ENCODE measurements at regions not wholly inside any gene's neighbourhood (a gene's known extent, or its start where the extent isn't known, plus 50 kb on each side); places are given as distances from the start of the nearest gene placed in this dataset.

DNA sequence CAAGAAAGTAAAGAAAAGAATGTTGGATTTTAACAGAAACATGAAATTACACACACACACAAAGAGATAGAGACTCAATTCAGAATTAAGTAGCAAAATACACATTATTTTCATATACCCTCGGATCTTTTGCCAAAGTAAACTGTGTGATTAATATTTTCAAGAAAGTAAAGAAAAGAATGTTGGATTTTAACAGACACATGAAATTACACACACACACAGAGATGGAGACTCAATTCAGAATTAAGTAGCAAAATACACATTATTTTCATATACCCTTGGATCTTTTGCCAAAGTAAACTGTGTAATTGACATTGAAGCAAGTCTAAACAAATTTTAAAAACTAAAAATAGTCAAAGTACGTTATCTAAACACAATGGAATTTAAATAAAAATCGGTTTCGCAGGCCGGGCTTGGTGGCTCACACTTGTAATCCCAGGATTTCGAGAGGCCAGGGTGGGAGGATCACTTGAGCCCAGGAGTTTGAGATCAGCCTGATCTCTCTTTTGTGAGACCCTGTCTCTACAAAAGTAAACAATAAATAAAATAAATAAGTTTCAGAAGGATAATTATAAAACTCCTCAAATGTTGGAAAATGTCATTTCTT lies 337.3 kb upstream of the MAGI2 start:
- TF ChIP-seq, protein P1, sequence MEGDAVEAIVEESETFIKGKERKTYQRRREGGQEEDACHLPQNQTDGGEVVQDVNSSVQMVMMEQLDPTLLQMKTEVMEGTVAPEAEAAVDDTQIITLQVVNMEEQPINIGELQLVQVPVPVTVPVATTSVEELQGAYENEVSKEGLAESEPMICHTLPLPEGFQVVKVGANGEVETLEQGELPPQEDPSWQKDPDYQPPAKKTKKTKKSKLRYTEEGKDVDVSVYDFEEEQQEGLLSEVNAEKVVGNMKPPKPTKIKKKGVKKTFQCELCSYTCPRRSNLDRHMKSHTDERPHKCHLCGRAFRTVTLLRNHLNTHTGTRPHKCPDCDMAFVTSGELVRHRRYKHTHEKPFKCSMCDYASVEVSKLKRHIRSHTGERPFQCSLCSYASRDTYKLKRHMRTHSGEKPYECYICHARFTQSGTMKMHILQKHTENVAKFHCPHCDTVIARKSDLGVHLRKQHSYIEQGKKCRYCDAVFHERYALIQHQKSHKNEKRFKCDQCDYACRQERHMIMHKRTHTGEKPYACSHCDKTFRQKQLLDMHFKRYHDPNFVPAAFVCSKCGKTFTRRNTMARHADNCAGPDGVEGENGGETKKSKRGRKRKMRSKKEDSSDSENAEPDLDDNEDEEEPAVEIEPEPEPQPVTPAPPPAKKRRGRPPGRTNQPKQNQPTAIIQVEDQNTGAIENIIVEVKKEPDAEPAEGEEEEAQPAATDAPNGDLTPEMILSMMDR (IDR thresholded peaks at IDR 0.05), result no peak
- TF ChIP-seq POLR2A (IDR thresholded peaks at IDR 0.05), result no peak
